Vagina (tissue), 2 donors: ENCODE measurements at regions not wholly inside any gene's neighbourhood (a gene's known extent, or its start where the extent isn't known, plus 50 kb on each side); places are given as distances from the start of the nearest gene placed in this dataset.

Experiments
- DNase-seq, 2 donors: peaks; one replicate each; pipeline ENCODE4 v3.0.0-alpha.2; 2017; ENCODE audit errors: extremely low spot score in 2 of 2
- H3K27ac ChIP-seq: fragments of 200-600 bp; sonication (generic); one replicate; pipeline ENCODE4 v1.5.1; 2019
- H3K27me3 ChIP-seq: fragments of 200-600 bp; sonication (generic); one replicate; pipeline ENCODE4 v1.5.1; 2019
- H3K36me3 ChIP-seq, 2 donors: fragments of 200-600 bp; sonication (generic); one replicate each; pipeline ENCODE4 v1.5.1; 2017 to 2019
- H3K4me1 ChIP-seq: fragments of 200-600 bp; sonication (generic); one replicate; pipeline ENCODE4 v1.5.1; 2019
- H3K4me3 ChIP-seq, 2 donors: fragments of 200-600 bp; sonication (generic); 1 replicate in 1 of 2; 2 replicates in 1 of 2; pipeline ENCODE4 v1.5.1; 2016 to 2019
- H3K9me3 ChIP-seq: fragments of 200-600 bp; sonication (generic); one replicate; pipeline ENCODE4 v1.5.1; 2019
- POLR2A ChIP-seq, 2 donors: fragments of 450-650 bp; IDR thresholded peaks; one replicate each; pipeline ENCODE4 v1.6.1; 2017; ENCODE audit warnings: antibody characterized with exemption in 2 of 2, mild to moderate bottlenecking in 2 of 2, moderate library complexity in 2 of 2
- POLR2AphosphoS5 ChIP-seq, 2 donors: sonication (generic); formaldehyde crosslinking; IDR thresholded peaks; one replicate each; pipeline ENCODE4 v1.9.0; 2017; ENCODE audit warnings: antibody characterized with exemption in 2 of 2, mild to moderate bottlenecking in 2 of 2, low read depth in 1 of 2; ENCODE audit not compliant: insufficient read depth in 1 of 2
- intact Hi-C: fragments of 100-400 bp; cut with DNase I; formaldehyde crosslinking; loops from one replicate; pipeline ENCODE4 v1.15.1; 2023
- TF ChIP-seq, protein P1 (sequence below), 3 experiments: fragments of 450-650 bp in 2 of 3; fragments of 200-600 bp in 1 of 3; sonication (generic) in 1 of 3; IDR thresholded peaks; one replicate each; pipeline ENCODE4 v1.5.1; 2017 to 2019; ENCODE audit warnings: antibody characterized with exemption in 3 of 3, mild to moderate bottlenecking in 2 of 3, moderate library complexity in 2 of 3

DNA sequence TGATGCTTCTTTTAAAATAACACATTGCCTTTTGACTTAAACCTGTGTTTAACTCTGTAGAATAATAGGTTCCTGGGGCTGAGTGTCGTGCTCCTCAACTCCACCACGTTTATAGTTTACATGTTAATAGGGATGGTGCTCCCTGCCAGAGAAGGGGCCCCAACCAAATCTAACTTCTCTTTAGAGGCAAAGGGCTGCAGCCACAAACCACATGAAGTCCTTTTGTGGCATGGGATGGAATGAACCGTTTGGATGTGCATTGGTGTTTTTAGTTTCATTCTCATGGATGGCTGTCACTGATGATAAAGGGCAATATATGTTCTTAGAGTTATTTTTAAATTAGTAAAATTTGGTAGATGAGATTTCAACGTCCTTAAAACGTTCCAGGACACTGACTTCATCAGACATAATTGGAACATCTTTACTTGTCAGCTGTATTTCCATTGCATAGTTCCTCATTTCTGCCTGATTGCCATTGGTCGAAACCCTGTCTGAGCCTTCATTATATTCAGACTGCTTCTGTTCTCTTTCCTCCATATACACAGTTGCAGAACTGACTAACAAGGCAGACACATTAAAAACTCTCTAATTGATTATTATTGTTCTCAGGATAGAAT lies 60.4 kb upstream of the HPF1 start:
- H3K36me3 ChIP-seq, result no peaks in the 10 kb centered on the region
- intact Hi-C loops, result no loop called here
- H3K27ac ChIP-seq, result no peak overlapping the region
- H3K4me3 ChIP-seq, result no peak overlapping the region
- H3K27me3 ChIP-seq, result no peaks in the 10 kb centered on the region
- H3K9me3 ChIP-seq, result no peaks in the 10 kb centered on the region
- DNase-seq, result no peak
- no peaks in the 10 kb centered on the region for H3K4me1 ChIP-seq
- no peak for TF ChIP-seq POLR2AphosphoS5 (IDR thresholded peaks at IDR 0.05; ENCODE audit: insufficient read depth in 1 of 2, low read depth in 1 of 2)
- no peak for TF ChIP-seq POLR2A (IDR thresholded peaks at IDR 0.05)
- TF ChIP-seq, protein P1, sequence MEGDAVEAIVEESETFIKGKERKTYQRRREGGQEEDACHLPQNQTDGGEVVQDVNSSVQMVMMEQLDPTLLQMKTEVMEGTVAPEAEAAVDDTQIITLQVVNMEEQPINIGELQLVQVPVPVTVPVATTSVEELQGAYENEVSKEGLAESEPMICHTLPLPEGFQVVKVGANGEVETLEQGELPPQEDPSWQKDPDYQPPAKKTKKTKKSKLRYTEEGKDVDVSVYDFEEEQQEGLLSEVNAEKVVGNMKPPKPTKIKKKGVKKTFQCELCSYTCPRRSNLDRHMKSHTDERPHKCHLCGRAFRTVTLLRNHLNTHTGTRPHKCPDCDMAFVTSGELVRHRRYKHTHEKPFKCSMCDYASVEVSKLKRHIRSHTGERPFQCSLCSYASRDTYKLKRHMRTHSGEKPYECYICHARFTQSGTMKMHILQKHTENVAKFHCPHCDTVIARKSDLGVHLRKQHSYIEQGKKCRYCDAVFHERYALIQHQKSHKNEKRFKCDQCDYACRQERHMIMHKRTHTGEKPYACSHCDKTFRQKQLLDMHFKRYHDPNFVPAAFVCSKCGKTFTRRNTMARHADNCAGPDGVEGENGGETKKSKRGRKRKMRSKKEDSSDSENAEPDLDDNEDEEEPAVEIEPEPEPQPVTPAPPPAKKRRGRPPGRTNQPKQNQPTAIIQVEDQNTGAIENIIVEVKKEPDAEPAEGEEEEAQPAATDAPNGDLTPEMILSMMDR (IDR thresholded peaks at IDR 0.05), result no peak

DNA sequence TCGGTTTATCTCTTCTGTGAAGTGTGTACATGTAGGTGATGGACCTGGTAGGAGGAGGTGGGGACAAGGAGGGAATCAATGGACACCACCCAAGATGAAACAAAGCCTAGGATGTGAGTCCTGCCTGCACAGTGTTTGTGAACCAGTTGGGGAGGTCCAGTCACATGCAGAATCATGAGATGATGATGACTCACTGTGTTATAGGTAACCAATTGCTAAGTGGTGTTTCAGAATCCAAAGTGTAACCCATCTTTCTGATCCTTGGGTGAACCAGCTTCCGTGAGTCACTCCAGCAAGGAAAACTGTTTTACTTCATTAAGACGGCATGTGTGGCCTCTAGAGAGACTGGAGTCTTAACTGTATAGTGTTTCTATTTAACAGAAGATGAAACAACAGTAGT lies 57.9 kb upstream of the HPF1 start:
- Histone ChIP-seq H3K36me3 (no peaks in the 10 kb centered on the region), H3K4me3 (no peak overlapping the region), H3K4me1 (no peaks in the 10 kb centered on the region), H3K27ac (no peak overlapping the region), H3K27me3 (no peaks in the 10 kb centered on the region), H3K9me3 (no peaks in the 10 kb centered on the region)
- TF ChIP-seq POLR2A (IDR thresholded peaks at IDR 0.05) (no peak), POLR2AphosphoS5 (IDR thresholded peaks at IDR 0.05; ENCODE audit: insufficient read depth in 1 of 2, low read depth in 1 of 2) (no peak)
- TF ChIP-seq, protein P1 (IDR thresholded peaks at IDR 0.05), result no peak
- intact Hi-C loops, result no loop called here
- DNase-seq, result no peak

DNA sequence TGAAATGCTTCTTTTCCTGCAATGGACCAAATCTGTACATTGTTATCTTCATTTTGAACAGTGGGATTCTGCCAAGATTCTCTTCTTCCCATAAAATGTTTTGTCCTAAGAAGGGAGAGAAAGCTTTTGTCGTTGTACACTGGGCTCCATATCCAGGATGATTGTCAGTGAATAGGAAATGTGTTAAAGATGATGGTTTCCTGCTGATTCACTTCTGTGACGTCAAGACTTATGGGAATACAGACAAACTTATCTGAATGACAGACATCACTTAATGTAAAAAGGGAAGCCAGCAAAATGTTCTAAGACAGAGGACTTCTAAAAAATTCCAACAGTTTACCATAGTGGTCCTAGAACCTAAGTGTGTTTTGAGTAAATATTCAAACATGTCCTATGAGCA lies 53.7 kb upstream of the HPF1 start:
- H3K4me1 ChIP-seq, result no peaks in the 10 kb centered on the region
- no peaks in the 10 kb centered on the region for H3K9me3 ChIP-seq
- no peaks in the 10 kb centered on the region for H3K27me3 ChIP-seq
- no peak overlapping the region for H3K27ac ChIP-seq
- no peaks in the 10 kb centered on the region for H3K36me3 ChIP-seq
- DNase-seq, result no peak
- H3K4me3 ChIP-seq, result no peak overlapping the region
- TF ChIP-seq, protein P1 (IDR thresholded peaks at IDR 0.05), result no peak
- no peak for TF ChIP-seq POLR2A (IDR thresholded peaks at IDR 0.05)
- TF ChIP-seq POLR2AphosphoS5 (IDR thresholded peaks at IDR 0.05; ENCODE audit: insufficient read depth in 1 of 2, low read depth in 1 of 2), result no peak
- intact Hi-C loops, result loop anchor here (5.0 kb wide), 1 partner anchor 231 kb away; no protein-coding TSS in a partner anchor

DNA sequence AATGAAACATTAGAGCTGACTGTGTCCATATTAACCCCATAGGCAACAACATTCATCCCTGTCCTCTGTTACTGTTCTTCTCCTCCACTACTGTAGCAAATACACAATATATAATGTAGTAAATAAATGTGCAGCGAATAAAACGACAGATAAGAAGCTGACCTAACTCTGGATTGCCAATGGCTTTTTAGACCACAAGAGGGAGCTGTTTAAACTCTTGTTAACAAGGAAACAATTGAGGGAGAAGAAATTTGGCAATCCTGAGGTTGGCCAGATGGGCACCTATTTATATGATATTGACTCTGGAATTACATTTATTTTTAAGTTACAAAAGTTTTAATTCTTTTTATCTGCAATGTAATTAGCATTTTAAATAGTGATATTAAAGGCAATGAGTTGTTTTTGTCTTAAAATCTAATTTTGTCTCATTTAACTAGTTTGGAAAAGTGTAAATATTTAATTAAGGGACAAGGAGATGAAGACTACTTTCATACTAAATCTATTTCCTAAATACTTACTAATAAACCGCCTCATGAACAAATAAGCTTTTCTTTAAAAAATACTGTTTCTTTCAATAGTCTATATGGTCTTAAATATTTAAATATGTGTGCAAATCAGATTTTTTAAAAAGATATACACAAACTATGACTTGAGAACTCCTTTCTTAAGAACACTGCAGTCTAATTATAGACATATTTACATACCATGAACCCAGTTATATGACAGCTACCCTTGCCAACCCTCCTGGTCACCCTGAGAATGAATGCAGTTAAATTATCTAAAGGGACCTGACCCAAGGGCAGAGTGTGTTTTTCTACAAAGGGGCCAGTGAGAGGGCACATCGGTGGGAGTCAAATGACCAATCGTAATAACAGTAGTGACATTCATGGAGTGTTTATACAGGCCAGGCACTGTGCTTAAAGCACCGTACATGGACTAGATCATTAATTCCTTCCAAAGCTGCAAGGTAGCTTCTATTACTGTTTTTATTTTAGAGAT lies 52.9 kb upstream of the HPF1 start:
- H3K27me3 ChIP-seq, result no peaks in the 10 kb centered on the region
- no peaks in the 10 kb centered on the region for H3K9me3 ChIP-seq
- H3K4me3 ChIP-seq, result no peak overlapping the region
- intact Hi-C loops, result loop anchor here (5.0 kb wide), 1 partner anchor 232 kb away; no protein-coding TSS in a partner anchor
- no peaks in the 10 kb centered on the region for H3K4me1 ChIP-seq
- no peaks in the 10 kb centered on the region for H3K36me3 ChIP-seq
- TF ChIP-seq, protein P1 (IDR thresholded peaks at IDR 0.05), result peak; percentile 68 to 76 (median 72)
- TF ChIP-seq POLR2A (IDR thresholded peaks at IDR 0.05) (no peak), POLR2AphosphoS5 (IDR thresholded peaks at IDR 0.05; ENCODE audit: insufficient read depth in 1 of 2, low read depth in 1 of 2) (peak in 1 of 2 donors; percentile 47)
- no peak overlapping the region for H3K27ac ChIP-seq
- DNase-seq, result no peak
